Keratinocyte (primary cell): ENCODE measurements at regions not wholly inside any gene's neighbourhood (a gene's known extent, or its start where the extent isn't known, plus 50 kb on each side); places are given as distances from the start of the nearest gene placed in this dataset.

Experiments
- CTCF ChIP-seq, 3 experiments: IDR thresholded peaks in 1 of 3; conservative IDR thresholded peaks in 1 of 3; optimal IDR thresholded peaks in 1 of 3; 2 replicates in 2 of 3; 3 replicates in 1 of 3; pipeline versions ENCODE3 to v1.5.1; 2011; ENCODE audit warnings: low read length in 3 of 3, mild to moderate bottlenecking in 3 of 3, moderate library complexity in 2 of 3, control low read depth in 1 of 3, inconsistent platforms in 1 of 3; ENCODE audit not compliant: insufficient read depth in 2 of 3; ENCODE audit errors: extremely low read depth in 1 of 3
- EZH2 ChIP-seq: IDR thresholded peaks from one replicate; pipeline ENCODE4 v1.6.1; 2012; ENCODE audit warnings: inconsistent platforms, mild to moderate bottlenecking, low read length, moderate library complexity

DNA sequence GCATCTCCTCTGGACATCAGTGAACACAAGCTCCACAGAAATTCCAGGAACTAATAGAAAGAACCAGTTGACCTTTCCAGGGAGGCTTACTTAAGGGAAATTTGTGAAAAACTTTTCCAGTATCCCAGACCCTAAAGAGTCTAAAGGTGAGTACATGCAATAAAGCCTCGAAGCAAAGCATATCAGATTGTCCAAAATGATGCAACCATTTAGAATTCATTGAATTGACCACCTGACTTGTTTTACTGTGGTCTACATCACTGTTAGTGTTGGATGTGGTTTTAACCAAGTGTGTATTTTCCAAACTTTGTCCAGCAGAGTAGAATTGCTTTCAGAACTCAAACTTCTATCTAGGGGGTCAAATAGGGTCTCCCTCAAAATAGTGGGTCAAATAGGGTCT is 76.3 kb upstream of the TIAM1 start:
- no peak for TF ChIP-seq EZH2
- TF ChIP-seq CTCF (optimal IDR thresholded peaks at IDR 0.05 in 1 of 3, IDR thresholded peaks at IDR 0.05 in 1 of 3, conservative IDR thresholded peaks at IDR 0.05 in 1 of 3; ENCODE audit: extremely low read depth in 1 of 3, insufficient read depth in 2 of 3, low read length in 3 of 3), result no peak
